Stimulated activated naive CD8-positive, alpha-beta T cell treated with anti-CD3 and anti-CD28 coated beads, Interleukin-15, amount 100 ng/mL, for 72 hours (primary cell): ENCODE measurements at regions not wholly inside any gene's neighbourhood (a gene's known extent, or its start where the extent isn't known, plus 50 kb on each side); places are given as distances from the start of the nearest gene placed in this dataset.

Experiments used
- ATAC-seq: fragments of 150-1000 bp; cut with Tn5 transposase; 2 replicates; pipeline ENCODE4 v1.10.0; 2021; ENCODE audit warnings: mild to moderate bottlenecking, moderate library complexity
- DNase-seq, 2 donors: peaks; one replicate each; pipeline ENCODE4 v3.0.0; 2021 to 2022
- H3K27ac Mint-ChIP-seq, 2 donors: one replicate each; pipeline ENCODE4 v1.8.0; 2022; ENCODE audit warnings: mild to moderate bottlenecking in 2 of 2, mixed read lengths in 2 of 2, moderate library complexity in 2 of 2
- H3K27me3 Mint-ChIP-seq: one replicate; pipeline ENCODE4 v1.8.0; 2022; ENCODE audit warnings: mixed read lengths
- H3K4me1 Mint-ChIP-seq: one replicate; pipeline ENCODE4 v1.8.0; 2022; ENCODE audit warnings: mild to moderate bottlenecking, mixed read lengths
- H3K4me3 Mint-ChIP-seq, 2 donors: one replicate each; pipeline ENCODE4 v1.8.0; 2022; ENCODE audit warnings: mild to moderate bottlenecking in 2 of 2, mixed read lengths in 2 of 2, moderate library complexity in 1 of 2
- H3K9me3 Mint-ChIP-seq, 2 donors: one replicate each; pipeline ENCODE4 v1.8.0; 2022; ENCODE audit warnings: mixed read lengths in 2 of 2

- no peaks in the 10 kb centered on the region for H3K9me3 Mint-ChIP-seq
- DNase-seq (no peak), ATAC-seq (no peak)
- H3K4me1 Mint-ChIP-seq, result no peaks in the 10 kb centered on the region
- no peak overlapping the region for H3K27ac Mint-ChIP-seq
- H3K27me3 Mint-ChIP-seq, result peaks cover 60% of the 10 kb centered on the region
- H3K4me3 Mint-ChIP-seq, result no peak overlapping the region
Measured at GRCh38 chr1:30315185-30315960, 408.0 kb downstream of the MATN1 start.

GRCh38 chr1:30314591-30314990, 408.8 kb downstream of the MATN1 start:
- Mint-ChIP-seq H3K27me3 (peaks cover 52% of the 10 kb centered on the region), H3K4me3 (no peak overlapping the region), H3K9me3 (no peaks in the 10 kb centered on the region), H3K27ac (no peak overlapping the region), H3K4me1 (no peaks in the 10 kb centered on the region)
- ATAC-seq (no peak), DNase-seq (no peak)

- Mint-ChIP-seq H3K4me3 (no peak overlapping the region), H3K27me3 (peaks cover 45% of the 10 kb centered on the region), H3K9me3 (no peaks in the 10 kb centered on the region), H3K4me1 (no peaks in the 10 kb centered on the region), H3K27ac (no peak overlapping the region)
- DNase-seq, result no peak
- no peak for ATAC-seq
Measured at GRCh38 chr1:30313584-30313983, 409.8 kb downstream of the MATN1 start.

GRCh38 chr1:30313176-30313575, 410.2 kb downstream of the MATN1 start:
- Mint-ChIP-seq H3K27me3 (peaks cover 41% of the 10 kb centered on the region), H3K4me1 (no peaks in the 10 kb centered on the region), H3K9me3 (no peaks in the 10 kb centered on the region), H3K4me3 (no peak overlapping the region), H3K27ac (no peak overlapping the region)
- no peak for ATAC-seq
- DNase-seq, result no peak

- DNase-seq, result no peak
- no peaks in the 10 kb centered on the region for H3K9me3 Mint-ChIP-seq
- H3K27ac Mint-ChIP-seq, result no peak overlapping the region
- no peaks in the 10 kb centered on the region for H3K4me1 Mint-ChIP-seq
- H3K4me3 Mint-ChIP-seq, result no peak overlapping the region
- peaks cover 35% of the 10 kb centered on the region for H3K27me3 Mint-ChIP-seq
- no peak for ATAC-seq
Measured at GRCh38 chr1:30312226-30312625, 411.2 kb downstream of the MATN1 start.

- H3K4me3 Mint-ChIP-seq, result no peak overlapping the region
- no peaks in the 10 kb centered on the region for H3K4me1 Mint-ChIP-seq
- no peak overlapping the region for H3K27ac Mint-ChIP-seq
- peaks cover 35% of the 10 kb centered on the region for H3K27me3 Mint-ChIP-seq
- ATAC-seq (no peak), DNase-seq (no peak)
- no peaks in the 10 kb centered on the region for H3K9me3 Mint-ChIP-seq
Measured at GRCh38 chr1:30311749-30312148, 411.6 kb downstream of the MATN1 start.

GRCh38 chr1:30310966-30311742, 412.2 kb downstream of the MATN1 start:
- Mint-ChIP-seq H3K27ac (peak overlapping the region in 1 of 2 donors; percentile 59), H3K4me3 (no peak overlapping the region), H3K4me1 (no peaks in the 10 kb centered on the region), H3K27me3 (peaks cover 36% of the 10 kb centered on the region), H3K9me3 (no peaks in the 10 kb centered on the region)
- DNase-seq (no peak), ATAC-seq (no peak)

- Mint-ChIP-seq H3K9me3 (no peaks in the 10 kb centered on the region), H3K4me1 (no peaks in the 10 kb centered on the region), H3K4me3 (no peak overlapping the region), H3K27ac (no peak overlapping the region), H3K27me3 (peaks cover 30% of the 10 kb centered on the region)
- ATAC-seq (no peak), DNase-seq (no peak)
Measured at GRCh38 chr1:30307182-30307581, 416.2 kb downstream of the MATN1 start.

- no peak overlapping the region for H3K27ac Mint-ChIP-seq
- no peak for DNase-seq
- peaks cover 34% of the 10 kb centered on the region for H3K27me3 Mint-ChIP-seq
- ATAC-seq, result no peak
- no peaks in the 10 kb centered on the region for H3K4me1 Mint-ChIP-seq
- no peak overlapping the region for H3K4me3 Mint-ChIP-seq
- no peaks in the 10 kb centered on the region for H3K9me3 Mint-ChIP-seq
Measured at GRCh38 chr1:30305519-30305918, 417.9 kb downstream of the MATN1 start.

GRCh38 chr1:30305061-30305460, 418.3 kb downstream of the MATN1 start:
- peaks cover 38% of the 10 kb centered on the region for H3K27me3 Mint-ChIP-seq
- H3K4me1 Mint-ChIP-seq, result no peaks in the 10 kb centered on the region
- no peaks in the 10 kb centered on the region for H3K9me3 Mint-ChIP-seq
- DNase-seq (no peak), ATAC-seq (no peak)
- no peak overlapping the region for H3K27ac Mint-ChIP-seq
- H3K4me3 Mint-ChIP-seq, result no peak overlapping the region

GRCh38 chr1:30304080-30304479, 419.3 kb downstream of the MATN1 start:
- ATAC-seq (no peak), DNase-seq (no peak)
- no peaks in the 10 kb centered on the region for H3K4me1 Mint-ChIP-seq
- peaks cover 48% of the 10 kb centered on the region for H3K27me3 Mint-ChIP-seq
- no peak overlapping the region for H3K4me3 Mint-ChIP-seq
- no peak overlapping the region for H3K27ac Mint-ChIP-seq
- H3K9me3 Mint-ChIP-seq, result no peaks in the 10 kb centered on the region

GRCh38 chr1:30303387-30303786, 420.0 kb downstream of the MATN1 start:
- peaks cover 48% of the 10 kb centered on the region for H3K27me3 Mint-ChIP-seq
- ATAC-seq (no peak), DNase-seq (no peak)
- H3K9me3 Mint-ChIP-seq, result no peaks in the 10 kb centered on the region
- H3K4me1 Mint-ChIP-seq, result no peaks in the 10 kb centered on the region
- H3K4me3 Mint-ChIP-seq, result no peak overlapping the region
- H3K27ac Mint-ChIP-seq, result no peak overlapping the region

GRCh38 chr1:30302858-30303257, 420.5 kb downstream of the MATN1 start:
- H3K4me1 Mint-ChIP-seq, result no peaks in the 10 kb centered on the region
- H3K4me3 Mint-ChIP-seq, result no peak overlapping the region
- DNase-seq (no peak), ATAC-seq (no peak)
- H3K27ac Mint-ChIP-seq, result peak overlapping the region in 1 of 2 donors; percentile 79
- peaks cover 50% of the 10 kb centered on the region for H3K27me3 Mint-ChIP-seq
- peaks cover 0 to under 1% of the 10 kb centered on the region in 2 donors for H3K9me3 Mint-ChIP-seq

- H3K4me1 Mint-ChIP-seq, result no peaks in the 10 kb centered on the region
- DNase-seq (no peak), ATAC-seq (no peak)
- peaks cover 46% of the 10 kb centered on the region for H3K27me3 Mint-ChIP-seq
- no peak overlapping the region for H3K27ac Mint-ChIP-seq
- peaks cover 0 to 6% of the 10 kb centered on the region in 2 donors for H3K9me3 Mint-ChIP-seq
- H3K4me3 Mint-ChIP-seq, result no peak overlapping the region
Measured at GRCh38 chr1:30300669-30301068, 422.7 kb downstream of the MATN1 start.

GRCh38 chr1:30299393-30299792, 424.0 kb downstream of the MATN1 start:
- no peak for DNase-seq
- H3K27me3 Mint-ChIP-seq, result peaks cover 48% of the 10 kb centered on the region
- H3K4me1 Mint-ChIP-seq, result no peaks in the 10 kb centered on the region
- H3K4me3 Mint-ChIP-seq, result no peak overlapping the region
- H3K9me3 Mint-ChIP-seq, result peaks cover 0 to 6% of the 10 kb centered on the region in 2 donors
- no peak for ATAC-seq
- H3K27ac Mint-ChIP-seq, result no peak overlapping the region

GRCh38 chr1:30295674-30296073, 427.7 kb downstream of the MATN1 start:
- no peak overlapping the region for H3K4me3 Mint-ChIP-seq
- no peaks in the 10 kb centered on the region for H3K4me1 Mint-ChIP-seq
- no peak overlapping the region for H3K27ac Mint-ChIP-seq
- peaks cover 0 to 6% of the 10 kb centered on the region in 2 donors for H3K9me3 Mint-ChIP-seq
- no peak for DNase-seq
- peaks cover 51% of the 10 kb centered on the region for H3K27me3 Mint-ChIP-seq
- ATAC-seq, result no peak
